Astrocyte (in vitro differentiated cells and primary cell): ENCODE measurements at regions not wholly inside any gene's neighbourhood (a gene's known extent, or its start where the extent isn't known, plus 50 kb on each side); places are given as distances from the start of the nearest gene placed in this dataset.

Source experiments
- DNase-seq: peaks from one replicate; pipeline ENCODE4 v3.0.0-alpha.2; 2010; ENCODE audit warnings: low read depth
- FAIRE-seq: peaks from 2 replicates; lab custom pipeline; 2011; peaks lifted over from hg19 to GRCh38; lab: Jason Lieb, UNC
- H2AFZ ChIP-seq: 2 replicates; pipeline ENCODE4 v1.6.0; 2012; ENCODE audit warnings: low read depth, low read length, inconsistent platforms
- H3K27ac ChIP-seq: 2 replicates; pipeline ENCODE4 v1.5.1; 2011; ENCODE audit warnings: low read depth, low read length, inconsistent platforms
- H3K27me3 ChIP-seq: 2 replicates; pipeline ENCODE4 v1.6.0; 2011; ENCODE audit warnings: low read length, inconsistent platforms; ENCODE audit not compliant: insufficient read depth
- H3K36me3 ChIP-seq: 2 replicates; pipeline ENCODE4 v1.5.1; 2011; ENCODE audit warnings: low read length, inconsistent platforms; ENCODE audit not compliant: insufficient read depth
- H3K4me1 ChIP-seq: 2 replicates; pipeline ENCODE4 v1.5.1; 2011; ENCODE audit warnings: low read length, inconsistent platforms; ENCODE audit not compliant: insufficient read depth
- H3K4me2 ChIP-seq: 2 replicates; pipeline ENCODE4 v1.6.0; 2012; ENCODE audit warnings: low read length, inconsistent platforms
- H3K4me3 ChIP-seq: 2 replicates; pipeline ENCODE4 v1.5.1; 2011; ENCODE audit warnings: low read depth, mild to moderate bottlenecking, low read length, inconsistent platforms; ENCODE audit not compliant: insufficient read depth
- H3K79me2 ChIP-seq: 2 replicates; pipeline ENCODE4 v1.6.0; 2012; ENCODE audit warnings: mild to moderate bottlenecking, low read length, inconsistent platforms; ENCODE audit not compliant: insufficient read depth
- H3K9ac ChIP-seq: 2 replicates; pipeline ENCODE4 v1.6.0; 2012; ENCODE audit warnings: mild to moderate bottlenecking, low read length, inconsistent platforms
- H3K9me3 ChIP-seq: 2 replicates; pipeline ENCODE4 v1.5.1; 2012; ENCODE audit warnings: low read depth, mild to moderate bottlenecking, low read length, inconsistent platforms; ENCODE audit not compliant: insufficient read depth
- H4K20me1 ChIP-seq: 2 replicates; pipeline ENCODE4 v1.6.0; 2012; ENCODE audit warnings: low read length, inconsistent platforms; ENCODE audit not compliant: insufficient read depth
- H3K27ac Mint-ChIP-seq: one replicate; pipeline ENCODE4 v1.8.0; 2021; ENCODE audit warnings: mild to moderate bottlenecking, mixed read lengths; ENCODE audit not compliant: unreplicated experiment
- H3K27me3 Mint-ChIP-seq: one replicate; pipeline ENCODE4 v1.8.0; 2021; ENCODE audit warnings: low read depth, mixed read lengths; ENCODE audit not compliant: unreplicated experiment
- H3K36me3 Mint-ChIP-seq: one replicate; pipeline ENCODE4 v1.8.0; 2021; ENCODE audit warnings: low read depth, mixed read lengths; ENCODE audit not compliant: unreplicated experiment
- H3K4me1 Mint-ChIP-seq: one replicate; pipeline ENCODE4 v1.8.0; 2021; ENCODE audit warnings: low read depth, mixed read lengths; ENCODE audit not compliant: unreplicated experiment
- H3K4me3 Mint-ChIP-seq: one replicate; pipeline ENCODE4 v1.8.0; 2021; ENCODE audit warnings: mild to moderate bottlenecking, moderate library complexity, mixed read lengths; ENCODE audit not compliant: unreplicated experiment
- H3K9me3 Mint-ChIP-seq: one replicate; pipeline ENCODE4 v1.8.0; 2021; ENCODE audit warnings: mild to moderate bottlenecking, mixed read lengths; ENCODE audit not compliant: unreplicated experiment
- CTCF ChIP-seq: IDR thresholded peaks from 2 replicates; pipeline ENCODE4 v1.5.1; 2011; ENCODE audit warnings: low read depth, mild to moderate bottlenecking, inconsistent platforms, low read length, moderate library complexity; ENCODE audit not compliant: insufficient read depth
- EZH2 ChIP-seq: IDR thresholded peaks from 2 replicates; pipeline ENCODE4 v1.6.1; 2012; ENCODE audit warnings: mild to moderate bottlenecking, low read length, inconsistent platforms; ENCODE audit not compliant: insufficient read depth

DNA sequence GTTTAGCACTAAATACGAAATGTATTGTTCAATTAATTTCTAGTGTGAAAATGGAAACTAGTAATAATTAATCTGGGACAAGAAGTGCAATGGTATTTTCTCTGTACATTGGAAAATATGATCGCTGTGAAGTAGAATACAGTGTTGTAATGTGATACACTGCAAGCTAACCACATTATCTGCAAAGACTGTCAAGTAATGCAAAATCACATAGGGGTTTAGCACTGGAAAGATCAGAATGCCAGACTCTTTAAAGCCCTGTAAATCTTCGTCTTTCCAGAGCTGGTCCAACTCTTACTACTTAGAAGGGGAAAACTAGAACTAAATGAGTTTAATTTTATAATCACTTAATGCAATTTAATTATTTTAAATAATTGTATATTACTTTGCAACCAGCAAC, 544.5 kb upstream of the ANO3 start:
- H3K4me3 Mint-ChIP-seq, result no peak overlapping the region
- FAIRE-seq, result no peak
- Histone ChIP-seq H3K27ac (no peak overlapping the region), H3K9me3 (no peaks in the 10 kb centered on the region), H3K79me2 (no peaks in the 10 kb centered on the region), H3K36me3 (no peaks in the 10 kb centered on the region), H3K9ac (no peak overlapping the region), H4K20me1 (no peaks in the 10 kb centered on the region), H3K27me3 (no peaks in the 10 kb centered on the region), H3K4me1 (no peaks in the 10 kb centered on the region), H3K4me3 (no peak overlapping the region), H2AFZ (no peak overlapping the region), H3K4me2 (no peak overlapping the region)
- no peaks in the 10 kb centered on the region for H3K9me3 Mint-ChIP-seq
- H3K27me3 Mint-ChIP-seq, result no peaks in the 10 kb centered on the region
- TF ChIP-seq CTCF, result no peak
- no peak for DNase-seq
- H3K27ac Mint-ChIP-seq, result no peak overlapping the region
- H3K36me3 Mint-ChIP-seq, result no peaks in the 10 kb centered on the region
- no peaks in the 10 kb centered on the region for H3K4me1 Mint-ChIP-seq

GRCh38 chr11:25790396-25790795, 541.5 kb upstream of the ANO3 start:
- DNase-seq (no peak), FAIRE-seq (no peak)
- Mint-ChIP-seq H3K27me3 (no peaks in the 10 kb centered on the region), H3K27ac (no peak overlapping the region), H3K4me1 (no peaks in the 10 kb centered on the region), H3K36me3 (no peaks in the 10 kb centered on the region), H3K9me3 (no peaks in the 10 kb centered on the region), H3K4me3 (no peak overlapping the region)
- Histone ChIP-seq H3K4me3 (no peak overlapping the region), H2AFZ (no peak overlapping the region), H3K4me1 (no peaks in the 10 kb centered on the region), H4K20me1 (no peaks in the 10 kb centered on the region), H3K4me2 (no peak overlapping the region), H3K27ac (no peak overlapping the region), H3K36me3 (no peaks in the 10 kb centered on the region), H3K79me2 (no peaks in the 10 kb centered on the region), H3K9me3 (no peaks in the 10 kb centered on the region), H3K27me3 (no peaks in the 10 kb centered on the region), H3K9ac (no peak overlapping the region)
- TF ChIP-seq CTCF, result no peak
- no peak for TF ChIP-seq EZH2

GRCh38 chr11:25793637-25794036, 538.3 kb upstream of the ANO3 start:
- FAIRE-seq, result no peak

More at GRCh38 chr11:25793637-25794036, 538.3 kb upstream of the ANO3 start:
- Mint-ChIP-seq H3K27ac (no peak overlapping the region), H3K9me3 (no peaks in the 10 kb centered on the region), H3K4me1 (peaks cover 7% of the 10 kb centered on the region), H3K4me3 (no peak overlapping the region), H3K27me3 (no peaks in the 10 kb centered on the region), H3K36me3 (no peaks in the 10 kb centered on the region)
- H4K20me1 ChIP-seq, result no peaks in the 10 kb centered on the region
- no peak overlapping the region for H3K9ac ChIP-seq
- no peaks in the 10 kb centered on the region for H3K79me2 ChIP-seq
- no peaks in the 10 kb centered on the region for H3K27me3 ChIP-seq
- DNase-seq, result no peak
- H3K4me3 ChIP-seq, result no peak overlapping the region
- no peaks in the 10 kb centered on the region for H3K36me3 ChIP-seq
- H3K4me2 ChIP-seq, result no peak overlapping the region
- no peaks in the 10 kb centered on the region for H3K9me3 ChIP-seq
- no peak overlapping the region for H3K27ac ChIP-seq
- H2AFZ ChIP-seq, result no peak overlapping the region
- no peaks in the 10 kb centered on the region for H3K4me1 ChIP-seq
- TF ChIP-seq CTCF, result no peak
- TF ChIP-seq EZH2, result no peak
